ENCODE measurements at regions not wholly inside any gene's neighbourhood (a gene's known extent, or its start where the extent isn't known, plus 50 kb on each side); places are given as distances from the start of the nearest gene placed in this dataset.

DNA sequence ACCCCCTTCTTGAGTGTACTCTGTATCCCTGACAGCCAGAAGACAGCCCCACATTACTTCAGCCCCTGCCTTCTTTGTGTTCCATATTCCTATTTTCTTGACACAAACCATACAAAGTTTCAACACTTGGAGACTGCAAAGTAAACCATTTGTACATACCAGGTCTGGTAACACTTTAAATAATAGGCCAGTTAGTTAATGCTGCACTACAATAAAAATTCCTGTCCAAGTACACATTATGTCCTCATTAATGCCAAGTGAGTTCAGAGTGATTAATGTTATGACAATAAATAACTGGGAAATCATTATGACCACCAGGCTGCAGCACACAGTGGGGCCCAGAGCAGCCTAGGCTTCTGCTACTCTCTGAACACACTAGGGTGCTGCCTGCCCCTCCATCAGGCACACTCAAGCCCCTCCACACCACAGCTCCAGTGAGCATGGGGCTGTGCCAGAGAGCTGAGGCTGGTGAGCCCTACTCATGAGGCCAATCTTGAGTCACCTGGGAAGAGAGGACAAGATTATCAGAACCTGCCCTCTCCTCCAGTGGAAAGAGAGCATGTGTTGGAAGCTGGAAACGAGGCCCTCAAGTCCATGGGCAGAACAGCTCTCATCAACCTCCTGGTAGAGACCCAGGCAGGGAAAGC is 138.7 kb downstream of the TTC32 start:
- TF ChIP-seq POLR2A (IDR thresholded peaks at IDR 0.05) (no peak), POLR2AphosphoS5 (IDR thresholded peaks at IDR 0.05) (no peak)
